Fibroblast of skin of left biceps (primary cell): ENCODE measurements at regions not wholly inside any gene's neighbourhood (a gene's known extent, or its start where the extent isn't known, plus 50 kb on each side); places are given as distances from the start of the nearest gene placed in this dataset.
"Not testable (repeated sequence)": the region's sequence is repeated elsewhere in the genome, so short reads cannot be mapped to it uniquely, and the experiment has no call there.

Experiments used
- DNase-seq, 2 experiments: peaks; one replicate each; pipeline ENCODE4 v3.0.0-alpha.2; 2013; ENCODE audit warnings: low read depth in 2 of 2

GRCh38 chr10:31686599-31686998 is 242.0 kb downstream of the ARHGAP12 start:
- DNase-seq, result no peak

- no peak for DNase-seq
These were observed 244.9 kb downstream of the ARHGAP12 start for GRCh38 chr10:31683682-31684081.

- DNase-seq, result no peak
These were observed 248.7 kb downstream of the ARHGAP12 start for GRCh38 chr10:31679936-31680335.

GRCh38 chr10:31678575-31679516 is 249.8 kb downstream of the ARHGAP12 start:
- DNase-seq, result no peak

GRCh38 chr10:31678139-31678536 is 250.5 kb downstream of the ARHGAP12 start:
- no peak for DNase-seq

GRCh38 chr10:31677195-31678138 is 251.2 kb downstream of the ARHGAP12 start:
- no peak for DNase-seq

- no peak for DNase-seq
These were observed 252.9 kb downstream of the ARHGAP12 start for GRCh38 chr10:31675726-31676125.

- no peak for DNase-seq
These were observed 259.3 kb downstream of the ARHGAP12 start for GRCh38 chr10:31669357-31669756.

- no peak for DNase-seq
These were observed 260.3 kb downstream of the ARHGAP12 start for GRCh38 chr10:31668326-31668725.

GRCh38 chr10:31665764-31666279 is 262.8 kb downstream of the ARHGAP12 start:
- DNase-seq, result not testable (repeated sequence)

- DNase-seq, result no peak
These were observed 263.8 kb downstream of the ARHGAP12 start for GRCh38 chr10:31664803-31665202.

GRCh38 chr10:31664071-31664470 is 264.6 kb downstream of the ARHGAP12 start:
- peak in 1 of 2 experiments; percentile 19 for DNase-seq

GRCh38 chr10:31660300-31660699 is 268.3 kb downstream of the ARHGAP12 start:
- no peak for DNase-seq

GRCh38 chr10:31659665-31660064 is 269.0 kb downstream of the ARHGAP12 start:
- no peak for DNase-seq

GRCh38 chr10:31657434-31657872 is 271.2 kb downstream of the ARHGAP12 start:
- no peak for DNase-seq

GRCh38 chr10:31656851-31657433 is 271.7 kb downstream of the ARHGAP12 start:
- no peak for DNase-seq

- no peak for DNase-seq
These were observed 276.6 kb downstream of the ARHGAP12 start for GRCh38 chr10:31652038-31652437.

- DNase-seq, result peak; percentile 78 to 81
These were observed 278.6 kb downstream of the ARHGAP12 start for GRCh38 chr10:31650010-31650409.

- no peak for DNase-seq
These were observed 279.7 kb downstream of the ARHGAP12 start for GRCh38 chr10:31648966-31649365.

GRCh38 chr10:31647861-31648260 is 280.8 kb downstream of the ARHGAP12 start:
- no peak for DNase-seq

GRCh38 chr10:31646519-31646918 is 282.1 kb downstream of the ARHGAP12 start:
- no peak for DNase-seq

GRCh38 chr10:31645786-31646185 is 282.8 kb downstream of the ARHGAP12 start:
- DNase-seq, result no peak
